ENCODE measurements at regions not wholly inside any gene's neighbourhood (a gene's known extent, or its start where the extent isn't known, plus 50 kb on each side); places are given as distances from the start of the nearest gene placed in this dataset.

- no peak overlapping the region for H3K4me3 ChIP-seq (ENCODE audit: low read length)
- TF ChIP-seq CTCF (conservative IDR thresholded peaks at IDR 0.05; ENCODE audit: low read length) = no peak
- DNase-seq (ENCODE audit: low read depth) = no peak
These were observed 369.7 kb downstream of the LRRC70 start for GRCh38 chr5:62948301-62948700.

- no peak for DNase-seq (ENCODE audit: low read depth)
- TF ChIP-seq CTCF (conservative IDR thresholded peaks at IDR 0.05; ENCODE audit: low read length) = no peak
- no peak overlapping the region for H3K4me3 ChIP-seq (ENCODE audit: low read length)
These were observed 363.8 kb downstream of the LRRC70 start for GRCh38 chr5:62942384-62942783.

- no peak overlapping the region for H3K4me3 ChIP-seq (ENCODE audit: low read length)
- DNase-seq (ENCODE audit: low read depth) = no peak
- TF ChIP-seq CTCF (conservative IDR thresholded peaks at IDR 0.05; ENCODE audit: low read length) = no peak
These were observed 360.3 kb downstream of the LRRC70 start for GRCh38 chr5:62938927-62939326.

- TF ChIP-seq CTCF (conservative IDR thresholded peaks at IDR 0.05; ENCODE audit: low read length) = no peak
- DNase-seq (ENCODE audit: low read depth) = peak; percentile 4
- H3K4me3 ChIP-seq (ENCODE audit: low read length) = no peak overlapping the region
These were observed 359.3 kb downstream of the LRRC70 start for GRCh38 chr5:62937661-62938558.

GRCh38 chr5:62935660-62936059 lies 357.0 kb downstream of the LRRC70 start:
- TF ChIP-seq CTCF (conservative IDR thresholded peaks at IDR 0.05; ENCODE audit: low read length) = no peak
- DNase-seq (ENCODE audit: low read depth) = no peak

GRCh38 chr5:62934319-62934718 lies 355.7 kb downstream of the LRRC70 start:
- no peak overlapping the region for H3K4me3 ChIP-seq (ENCODE audit: low read length)
- no peak for DNase-seq (ENCODE audit: low read depth)
- no peak for TF ChIP-seq CTCF (conservative IDR thresholded peaks at IDR 0.05; ENCODE audit: low read length)

More at GRCh38 chr5:62935660-62936059, 357.0 kb downstream of the LRRC70 start:
- no peak overlapping the region for H3K4me3 ChIP-seq (ENCODE audit: low read length)

- H3K4me3 ChIP-seq (ENCODE audit: low read length) = no peak overlapping the region
- no peak for DNase-seq (ENCODE audit: low read depth)
- no peak for TF ChIP-seq CTCF (conservative IDR thresholded peaks at IDR 0.05; ENCODE audit: low read length)
These were observed 354.6 kb downstream of the LRRC70 start for GRCh38 chr5:62933261-62933660.

Data from AG10803 (cell line).